ENCODE measurements at regions not wholly inside any gene's neighbourhood (a gene's known extent, or its start where the extent isn't known, plus 50 kb on each side); places are given as distances from the start of the nearest gene placed in this dataset.
A peak's percentile ranks its signal among the peaks of the same experiment; 100 is the strongest.

DNA sequence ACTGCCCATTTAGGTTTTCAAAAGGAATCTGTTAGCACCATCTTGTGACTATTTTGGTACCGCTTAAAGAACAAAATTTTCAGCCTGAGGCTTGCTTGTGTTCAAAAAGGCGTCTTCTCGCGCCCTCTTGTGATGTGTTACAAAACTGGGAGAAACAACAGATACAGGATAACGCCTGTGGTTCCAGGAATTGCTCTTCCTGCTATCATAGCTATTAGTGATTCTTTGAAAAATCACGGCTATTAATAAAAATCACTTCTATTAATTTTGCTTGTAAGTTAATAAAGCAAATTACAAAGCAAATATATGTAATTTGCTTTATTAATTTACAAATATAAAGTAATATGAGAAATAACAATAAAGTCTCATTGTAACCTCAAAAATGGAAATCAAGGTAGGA lies 82.2 kb upstream of the ABCD3 start:
- TF ChIP-seq POLR2AphosphoS5 (IDR thresholded peaks at IDR 0.05) (peak in 1 of 2 donors; percentile 29), POLR2A (IDR thresholded peaks at IDR 0.05; ENCODE audit: low read depth) (no peak)
- TF ChIP-seq, protein P1, sequence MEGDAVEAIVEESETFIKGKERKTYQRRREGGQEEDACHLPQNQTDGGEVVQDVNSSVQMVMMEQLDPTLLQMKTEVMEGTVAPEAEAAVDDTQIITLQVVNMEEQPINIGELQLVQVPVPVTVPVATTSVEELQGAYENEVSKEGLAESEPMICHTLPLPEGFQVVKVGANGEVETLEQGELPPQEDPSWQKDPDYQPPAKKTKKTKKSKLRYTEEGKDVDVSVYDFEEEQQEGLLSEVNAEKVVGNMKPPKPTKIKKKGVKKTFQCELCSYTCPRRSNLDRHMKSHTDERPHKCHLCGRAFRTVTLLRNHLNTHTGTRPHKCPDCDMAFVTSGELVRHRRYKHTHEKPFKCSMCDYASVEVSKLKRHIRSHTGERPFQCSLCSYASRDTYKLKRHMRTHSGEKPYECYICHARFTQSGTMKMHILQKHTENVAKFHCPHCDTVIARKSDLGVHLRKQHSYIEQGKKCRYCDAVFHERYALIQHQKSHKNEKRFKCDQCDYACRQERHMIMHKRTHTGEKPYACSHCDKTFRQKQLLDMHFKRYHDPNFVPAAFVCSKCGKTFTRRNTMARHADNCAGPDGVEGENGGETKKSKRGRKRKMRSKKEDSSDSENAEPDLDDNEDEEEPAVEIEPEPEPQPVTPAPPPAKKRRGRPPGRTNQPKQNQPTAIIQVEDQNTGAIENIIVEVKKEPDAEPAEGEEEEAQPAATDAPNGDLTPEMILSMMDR (IDR thresholded peaks at IDR 0.05), result peak; percentile 84 to 98 (median 89)

Data from esophagus muscularis mucosa (tissue), 3 donors.